CD4-positive, alpha-beta memory T cell (primary cell): ENCODE measurements at regions not wholly inside any gene's neighbourhood (a gene's known extent, or its start where the extent isn't known, plus 50 kb on each side); places are given as distances from the start of the nearest gene placed in this dataset.
"Not testable (repeated sequence)": the region's sequence is repeated elsewhere in the genome, so short reads cannot be mapped to it uniquely, and the experiment has no call there.

ENCODE experiments used
- CTCF ChIA-PET: fragments of 350-600 bp; sonication (Branson Sonifier 250); formaldehyde crosslinking; loops from one replicate; lab custom pipeline; 2021; ENCODE audit warnings: inconsistent platforms; ENCODE audit not compliant: partially characterized antibody; lab: Charles Lee
- POLR2A ChIA-PET: fragments of 350-600 bp; sonication (Branson Sonifier 250); formaldehyde crosslinking; loops from one replicate; lab custom pipeline; 2021; ENCODE audit not compliant: partially characterized antibody; lab: Charles Lee
- DNase-seq, 5 donors: peaks; one replicate each; pipeline versions ENCODE4 v3.0.0 to v3.0.0-alpha.2; 2020 to 2022; ENCODE audit warnings: mixed read lengths in 1 of 5
- H3K27ac ChIP-seq: one replicate; pipeline ENCODE4 v1.7.0; 2013; ENCODE audit warnings: low read depth, low read length
- H3K27me3 ChIP-seq: 2 replicates; pipeline ENCODE4 v1.7.0; 2013; ENCODE audit warnings: mild to moderate bottlenecking, low read length, moderate library complexity; ENCODE audit not compliant: insufficient read depth
- H3K36me3 ChIP-seq: 2 replicates; pipeline ENCODE4 v1.7.0; 2013; ENCODE audit warnings: mild to moderate bottlenecking, low read length, moderate library complexity; ENCODE audit not compliant: insufficient read depth
- H3K4me1 ChIP-seq: 2 replicates; pipeline ENCODE4 v1.7.0; 2013; ENCODE audit warnings: mild to moderate bottlenecking, low read length, moderate library complexity; ENCODE audit not compliant: insufficient read depth
- H3K4me3 ChIP-seq, 2 donors: one replicate each; pipeline ENCODE4 v1.7.0; 2013; ENCODE audit warnings: low read length in 2 of 2, mild to moderate bottlenecking in 1 of 2
- H3K9me3 ChIP-seq, 2 donors: one replicate each; pipeline ENCODE4 v1.7.0; 2013; ENCODE audit warnings: low read length in 2 of 2, control low read depth in 1 of 2; ENCODE audit not compliant: control insufficient read depth in 1 of 2
- H3K27ac Mint-ChIP-seq, 7 donors: one replicate each; pipeline ENCODE4 v1.8.0; 2020 to 2021; ENCODE audit warnings: mixed read lengths in 7 of 7, mild to moderate bottlenecking in 6 of 7, inconsistent platforms in 3 of 7, moderate library complexity in 3 of 7
- H3K27me3 Mint-ChIP-seq, 2 donors: one replicate each; pipeline ENCODE4 v1.8.0; 2020 to 2021; ENCODE audit warnings: mixed read lengths in 2 of 2
- H3K36me3 Mint-ChIP-seq, 2 donors: one replicate each; pipeline ENCODE4 v1.8.0; 2020 to 2021; ENCODE audit warnings: mixed read lengths in 2 of 2, inconsistent platforms in 1 of 2, mild to moderate bottlenecking in 1 of 2
- H3K4me1 Mint-ChIP-seq, 4 donors: one replicate each; pipeline ENCODE4 v1.8.0; 2020 to 2021; ENCODE audit warnings: mixed read lengths in 4 of 4, mild to moderate bottlenecking in 1 of 4
- H3K4me3 Mint-ChIP-seq, 8 donors: one replicate each; pipeline ENCODE4 v1.8.0; 2020 to 2021; ENCODE audit warnings: mixed read lengths in 8 of 8, mild to moderate bottlenecking in 7 of 8, moderate library complexity in 6 of 8, inconsistent platforms in 3 of 8
- H3K9me3 Mint-ChIP-seq, 8 donors: one replicate each; pipeline ENCODE4 v1.8.0; 2020 to 2021; ENCODE audit warnings: mixed read lengths in 8 of 8, mild to moderate bottlenecking in 5 of 8, inconsistent platforms in 3 of 8, moderate library complexity in 1 of 8
- intact Hi-C: fragments of 100-400 bp; cut with micrococcal nuclease; formaldehyde crosslinking; loops from one replicate; pipeline ENCODE4 v1.15.1; 2023

DNA sequence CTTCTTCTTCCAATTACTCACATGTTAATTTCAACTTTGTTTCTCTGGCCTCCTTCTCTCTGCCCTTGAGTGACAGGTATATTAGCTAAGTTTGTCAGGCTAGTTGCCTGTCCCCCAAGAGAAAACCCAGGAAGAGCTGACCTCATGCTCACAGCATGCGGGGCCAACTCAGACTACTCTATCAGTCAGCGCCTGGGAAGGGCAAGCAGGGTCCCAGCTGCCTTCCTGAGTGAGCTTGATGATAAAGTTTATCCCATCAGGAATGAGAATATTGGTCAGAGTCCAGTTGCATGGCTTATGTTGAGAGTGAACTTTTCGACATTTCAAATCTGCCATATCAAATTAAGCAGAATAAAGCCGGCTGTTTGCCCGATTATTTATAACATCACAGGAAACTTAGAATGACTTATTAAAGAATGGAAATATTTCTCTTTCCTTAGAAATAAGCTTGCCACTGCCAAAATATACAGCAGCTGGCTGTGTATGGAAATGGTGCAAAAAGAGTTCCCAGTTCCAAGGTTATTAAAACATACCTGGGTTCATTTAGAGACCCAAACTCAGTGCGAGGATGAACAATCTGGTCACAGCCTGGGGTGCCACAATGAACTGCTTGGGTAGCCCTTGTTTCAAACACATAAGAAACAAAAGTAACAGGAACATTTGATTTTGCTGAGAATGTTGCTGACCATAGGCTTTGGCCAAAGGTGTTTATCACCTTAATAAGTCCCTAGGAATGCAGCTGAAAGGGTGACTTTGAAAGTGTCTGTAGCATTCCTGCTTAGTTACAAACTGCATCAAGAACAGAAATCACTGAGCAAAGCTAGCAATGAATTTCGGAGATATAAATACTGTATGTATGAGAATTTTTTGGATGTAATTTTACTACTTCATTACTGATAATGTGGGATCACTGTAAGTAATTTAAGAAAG, 1553.8 kb upstream of the FLRT2 start:
- Mint-ChIP-seq H3K27me3 (no peaks in the 10 kb centered on the region), H3K36me3 (no peaks in the 10 kb centered on the region), H3K27ac (no peak overlapping the region), H3K4me3 (no peak overlapping the region), H3K9me3 (peaks cover 3 to 31% (median 8%) of the 10 kb centered on the region in 8 donors), H3K4me1 (no peaks in the 10 kb centered on the region)
- H3K4me1 ChIP-seq: no peaks in the 10 kb centered on the region
- ChIA-PET POLR2A (no interaction called here), CTCF (no interaction called here)
- no peak overlapping the region for H3K4me3 ChIP-seq
- intact Hi-C loops: no loop called here
- no peaks in the 10 kb centered on the region for H3K27me3 ChIP-seq
- H3K27ac ChIP-seq: no peak overlapping the region
- H3K9me3 ChIP-seq: no peaks in the 10 kb centered on the region
- H3K36me3 ChIP-seq: no peaks in the 10 kb centered on the region
- DNase-seq: no peak

- intact Hi-C loops: no loop called here
These were observed 1552.4 kb upstream of the FLRT2 start for GRCh38 chr14:83977583-83977982.

DNA sequence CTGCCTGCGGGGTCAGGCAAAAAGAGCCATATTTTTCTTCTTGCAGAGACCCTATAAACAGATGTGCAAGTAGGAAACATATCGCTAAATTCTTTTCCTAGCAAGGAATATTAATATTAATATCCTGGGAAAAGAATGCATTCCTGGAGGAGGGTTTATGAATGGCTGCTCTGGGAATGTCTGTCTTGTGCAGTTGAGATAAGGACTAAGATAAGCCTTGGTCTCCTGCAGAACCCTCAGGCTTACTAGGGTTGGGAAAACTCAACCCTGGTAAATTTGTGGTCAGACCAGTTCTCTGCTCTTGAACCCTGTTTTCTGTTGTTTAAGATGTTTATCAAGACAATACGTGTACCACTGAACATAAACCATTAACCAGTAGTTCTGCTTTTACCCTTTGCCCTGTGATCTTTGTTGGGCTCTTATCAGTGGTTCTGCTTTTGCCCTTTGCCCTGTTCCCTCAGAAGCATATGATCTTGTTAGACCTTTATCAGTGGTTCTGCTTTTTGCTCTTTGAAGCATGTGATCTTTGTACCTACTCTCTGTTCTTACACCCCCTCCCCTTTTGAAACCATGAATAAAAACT, 1548.2 kb upstream of the FLRT2 start:
- H3K36me3 ChIP-seq, H3K27ac ChIP-seq, H3K36me3 Mint-ChIP-seq, H3K4me3 Mint-ChIP-seq, H3K4me1 Mint-ChIP-seq, CTCF ChIA-PET, H3K27me3 Mint-ChIP-seq, DNase-seq, H3K9me3 ChIP-seq, intact Hi-C loops, H3K27me3 ChIP-seq, H3K4me3 ChIP-seq, H3K4me1 ChIP-seq, H3K27ac Mint-ChIP-seq, POLR2A ChIA-PET: not testable (repeated sequence)
- H3K9me3 Mint-ChIP-seq: peaks cover 3 to 26% (median 11%) of the 10 kb centered on the region in 8 donors

More at GRCh38 chr14:83977583-83977982, 1552.4 kb upstream of the FLRT2 start:
- Histone ChIP-seq H3K4me3 (no peak overlapping the region), H3K4me1 (no peaks in the 10 kb centered on the region), H3K9me3 (no peaks in the 10 kb centered on the region), H3K36me3 (no peaks in the 10 kb centered on the region), H3K27me3 (no peaks in the 10 kb centered on the region), H3K27ac (no peak overlapping the region)
- no peak overlapping the region for H3K27ac Mint-ChIP-seq
- H3K4me1 Mint-ChIP-seq: no peaks in the 10 kb centered on the region
- no peak for DNase-seq
- H3K9me3 Mint-ChIP-seq: peaks cover 6 to 25% (median 9%) of the 10 kb centered on the region in 8 donors
- H3K27me3 Mint-ChIP-seq: no peaks in the 10 kb centered on the region
- no peaks in the 10 kb centered on the region for H3K36me3 Mint-ChIP-seq
- ChIA-PET POLR2A (no interaction called here), CTCF (no interaction called here)
- no peak overlapping the region for H3K4me3 Mint-ChIP-seq

- intact Hi-C loops: no loop called here
- POLR2A ChIA-PET: no interaction called here
- no peak overlapping the region for H3K4me3 Mint-ChIP-seq
These were observed 1541.7 kb upstream of the FLRT2 start for GRCh38 chr14:83988275-83988674.

DNA sequence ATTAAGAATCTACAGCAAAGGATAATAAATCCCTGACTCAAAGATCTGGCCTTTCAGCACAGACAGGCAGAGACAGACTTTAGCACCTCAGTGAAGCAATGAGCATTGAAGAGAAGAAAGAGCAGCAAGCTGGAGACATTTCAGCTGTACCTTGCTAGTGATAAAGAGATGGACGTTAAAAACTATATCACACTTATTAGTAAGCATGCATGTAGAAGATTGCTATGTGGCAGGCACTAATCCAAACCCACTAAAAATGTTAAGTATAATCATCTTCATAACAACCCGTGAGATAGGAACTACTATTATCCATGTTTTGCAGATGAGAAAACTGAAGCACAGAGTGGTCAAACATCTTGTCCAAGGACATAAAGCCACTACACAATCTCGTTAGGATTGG, 1538.3 kb upstream of the FLRT2 start:
- DNase-seq: no peak
- Histone ChIP-seq H3K36me3 (no peaks in the 10 kb centered on the region), H3K27me3 (no peaks in the 10 kb centered on the region), H3K4me1 (no peaks in the 10 kb centered on the region), H3K4me3 (no peak overlapping the region), H3K9me3 (peaks cover 0 to 4% of the 10 kb centered on the region in 2 donors), H3K27ac (no peak overlapping the region)
- Mint-ChIP-seq H3K4me3 (no peak overlapping the region), H3K4me1 (no peaks in the 10 kb centered on the region), H3K9me3 (peaks cover 2 to 17% (median 9%) of the 10 kb centered on the region in 8 donors), H3K36me3 (no peaks in the 10 kb centered on the region), H3K27me3 (no peaks in the 10 kb centered on the region), H3K27ac (no peak overlapping the region)
- ChIA-PET POLR2A (no interaction called here), CTCF (no interaction called here)
- intact Hi-C loops: no loop called here

More at GRCh38 chr14:83988275-83988674, 1541.7 kb upstream of the FLRT2 start:
- Mint-ChIP-seq H3K36me3 (no peaks in the 10 kb centered on the region), H3K27ac (no peak overlapping the region), H3K4me1 (no peaks in the 10 kb centered on the region), H3K9me3 (peaks cover 4 to 26% (median 10%) of the 10 kb centered on the region in 8 donors), H3K27me3 (no peaks in the 10 kb centered on the region)
- no peaks in the 10 kb centered on the region for H3K27me3 ChIP-seq
- DNase-seq: no peak
- CTCF ChIA-PET: no interaction called here
- H3K4me1 ChIP-seq: no peaks in the 10 kb centered on the region
- no peak overlapping the region for H3K27ac ChIP-seq
- peaks cover 0 to 4% of the 10 kb centered on the region in 2 donors for H3K9me3 ChIP-seq
- no peaks in the 10 kb centered on the region for H3K36me3 ChIP-seq
- H3K4me3 ChIP-seq: no peak overlapping the region

DNA sequence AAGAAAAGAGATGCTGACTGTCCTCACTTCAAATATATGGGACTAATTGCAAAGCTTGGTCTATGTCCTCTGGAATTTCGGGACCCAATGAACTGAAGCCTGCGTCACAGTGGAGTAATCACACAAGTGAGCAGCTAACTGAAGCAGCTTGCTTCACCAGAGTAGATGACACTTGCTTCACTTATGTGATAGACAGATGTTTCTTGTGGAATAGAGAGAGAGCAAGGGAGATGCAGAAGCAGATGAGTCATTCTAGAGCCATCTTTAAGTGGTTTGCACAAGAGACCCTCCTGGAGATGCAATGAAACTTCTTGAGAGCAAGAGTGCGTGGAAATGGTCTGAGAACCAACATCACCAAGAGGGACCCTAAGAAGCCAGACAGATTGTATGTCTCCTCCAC, 1537.1 kb upstream of the FLRT2 start:
- Histone ChIP-seq H3K36me3 (no peaks in the 10 kb centered on the region), H3K4me3 (no peak overlapping the region), H3K9me3 (peaks cover 0 to 4% of the 10 kb centered on the region in 2 donors), H3K4me1 (no peaks in the 10 kb centered on the region), H3K27ac (no peak overlapping the region), H3K27me3 (no peaks in the 10 kb centered on the region)
- Mint-ChIP-seq H3K36me3 (no peaks in the 10 kb centered on the region), H3K9me3 (peaks cover 2 to 17% (median 9%) of the 10 kb centered on the region in 8 donors), H3K4me3 (no peak overlapping the region), H3K27ac (no peak overlapping the region), H3K27me3 (no peaks in the 10 kb centered on the region), H3K4me1 (no peaks in the 10 kb centered on the region)
- POLR2A ChIA-PET: no interaction called here
- intact Hi-C loops: no loop called here
- CTCF ChIA-PET: no interaction called here
- no peak for DNase-seq

- Mint-ChIP-seq H3K27me3 (no peaks in the 10 kb centered on the region), H3K36me3 (no peaks in the 10 kb centered on the region), H3K27ac (no peak overlapping the region), H3K9me3 (peaks cover 2 to 14% (median 9%) of the 10 kb centered on the region in 8 donors), H3K4me1 (no peaks in the 10 kb centered on the region), H3K4me3 (no peak overlapping the region)
- H3K36me3 ChIP-seq: no peaks in the 10 kb centered on the region
- H3K4me1 ChIP-seq: no peaks in the 10 kb centered on the region
- ChIA-PET POLR2A (no interaction called here), CTCF (no interaction called here)
- no peaks in the 10 kb centered on the region for H3K27me3 ChIP-seq
- H3K9me3 ChIP-seq: peaks cover 0 to 4% of the 10 kb centered on the region in 2 donors
- H3K4me3 ChIP-seq: no peak overlapping the region
- H3K27ac ChIP-seq: no peak overlapping the region
- DNase-seq: no peak
- intact Hi-C loops: no loop called here
These were observed 1536.4 kb upstream of the FLRT2 start for GRCh38 chr14:83993545-83993944.
